Activated naive CD8-positive, alpha-beta T cell (primary cell): ENCODE measurements at regions not wholly inside any gene's neighbourhood (a gene's known extent, or its start where the extent isn't known, plus 50 kb on each side); places are given as distances from the start of the nearest gene placed in this dataset.

Experiments
- H3K27ac Mint-ChIP-seq: one replicate; pipeline ENCODE4 v1.8.0; 2021; ENCODE audit warnings: mixed read lengths
- H3K27me3 Mint-ChIP-seq: one replicate; pipeline ENCODE4 v1.8.0; 2021; ENCODE audit warnings: mixed read lengths
- H3K36me3 Mint-ChIP-seq: one replicate; pipeline ENCODE4 v1.8.0; 2021; ENCODE audit warnings: mixed read lengths
- H3K4me1 Mint-ChIP-seq: one replicate; pipeline ENCODE4 v1.8.0; 2021; ENCODE audit warnings: low read depth, mixed read lengths
- H3K4me3 Mint-ChIP-seq: one replicate; pipeline ENCODE4 v1.8.0; 2021; ENCODE audit warnings: mild to moderate bottlenecking, mixed read lengths
- H3K9me3 Mint-ChIP-seq: one replicate; pipeline ENCODE4 v1.8.0; 2021; ENCODE audit warnings: low read depth, mixed read lengths

DNA sequence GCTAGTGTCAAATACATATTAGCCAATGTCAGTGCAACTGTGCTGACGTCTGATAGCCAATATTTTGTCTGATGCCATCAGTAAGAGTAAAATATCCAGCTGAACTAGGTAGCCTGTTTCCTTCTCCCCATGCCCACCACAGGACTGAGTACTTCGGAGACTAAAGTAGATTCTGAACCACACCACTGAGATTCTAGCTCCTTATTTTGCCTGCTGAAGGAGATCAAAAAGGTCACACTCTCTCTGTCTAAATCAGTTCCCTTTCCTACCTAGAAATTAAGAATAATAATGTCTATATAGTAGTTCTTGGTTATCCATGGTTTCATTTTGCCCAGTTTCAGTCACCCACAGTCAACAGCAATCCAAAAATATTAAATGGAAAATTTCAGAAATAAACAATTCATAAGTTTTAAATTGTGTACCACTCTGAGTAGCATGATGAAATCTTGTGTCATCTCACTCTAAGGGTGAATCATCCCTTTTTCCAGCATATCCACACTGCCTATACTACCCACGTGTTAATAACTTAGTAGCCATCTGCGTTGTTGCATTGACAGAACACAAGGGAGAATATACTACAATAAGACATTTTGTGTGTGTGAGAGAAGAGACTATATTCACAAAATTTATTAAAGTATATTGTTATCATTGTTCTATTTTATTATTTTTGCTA, 1043.3 kb upstream of the PIK3C3 start:
- Mint-ChIP-seq H3K36me3 (no peaks in the 10 kb centered on the region), H3K27ac (no peak overlapping the region), H3K4me3 (no peak overlapping the region), H3K4me1 (no peaks in the 10 kb centered on the region), H3K9me3 (peaks cover 3% of the 10 kb centered on the region), H3K27me3 (no peaks in the 10 kb centered on the region)

DNA sequence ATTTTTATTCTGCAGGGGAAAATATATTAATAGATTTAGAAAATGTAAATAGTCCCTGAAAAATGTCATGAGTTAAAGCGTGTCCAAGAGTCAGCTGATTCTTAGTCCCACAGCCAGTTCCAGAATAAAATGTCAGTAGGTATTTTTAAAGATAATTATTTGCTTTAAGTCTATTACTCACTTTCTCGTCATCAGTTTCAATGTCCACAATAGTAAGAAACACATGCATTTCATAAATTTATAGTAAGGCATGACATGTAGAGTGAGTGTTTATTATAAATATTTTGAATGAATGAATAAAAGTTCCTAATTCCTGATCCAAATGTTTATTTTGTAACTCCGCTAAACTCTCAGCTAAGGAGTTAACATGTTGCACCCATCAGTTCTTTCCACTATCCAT, 1044.0 kb upstream of the PIK3C3 start:
- Mint-ChIP-seq H3K4me3 (no peak overlapping the region), H3K27me3 (no peaks in the 10 kb centered on the region), H3K36me3 (no peaks in the 10 kb centered on the region), H3K9me3 (peaks cover 3% of the 10 kb centered on the region), H3K4me1 (no peaks in the 10 kb centered on the region), H3K27ac (no peak overlapping the region)

DNA sequence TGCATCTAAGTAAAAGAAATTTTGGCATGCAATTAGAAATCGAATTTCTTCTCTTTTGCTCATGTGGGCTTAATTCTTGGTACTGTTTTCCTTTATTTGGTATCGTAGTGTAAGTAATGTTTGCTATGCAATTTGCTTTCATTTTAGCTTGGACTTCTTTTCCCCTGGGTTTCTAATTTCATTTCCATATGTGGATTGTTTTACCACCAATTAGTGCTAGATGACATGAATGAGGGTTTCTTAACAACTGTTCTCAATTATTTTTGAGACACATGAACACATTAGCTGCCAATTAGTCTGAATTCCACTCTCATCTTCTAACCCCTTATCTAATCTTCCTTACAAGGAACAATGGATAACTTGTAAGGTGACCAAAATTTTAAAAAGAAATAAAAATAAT, 1047.2 kb upstream of the PIK3C3 start:
- H3K4me1 Mint-ChIP-seq: no peaks in the 10 kb centered on the region
- H3K9me3 Mint-ChIP-seq: peaks cover 4% of the 10 kb centered on the region
- no peak overlapping the region for H3K27ac Mint-ChIP-seq
- H3K36me3 Mint-ChIP-seq: no peaks in the 10 kb centered on the region
- H3K4me3 Mint-ChIP-seq: no peak overlapping the region
- no peaks in the 10 kb centered on the region for H3K27me3 Mint-ChIP-seq

DNA sequence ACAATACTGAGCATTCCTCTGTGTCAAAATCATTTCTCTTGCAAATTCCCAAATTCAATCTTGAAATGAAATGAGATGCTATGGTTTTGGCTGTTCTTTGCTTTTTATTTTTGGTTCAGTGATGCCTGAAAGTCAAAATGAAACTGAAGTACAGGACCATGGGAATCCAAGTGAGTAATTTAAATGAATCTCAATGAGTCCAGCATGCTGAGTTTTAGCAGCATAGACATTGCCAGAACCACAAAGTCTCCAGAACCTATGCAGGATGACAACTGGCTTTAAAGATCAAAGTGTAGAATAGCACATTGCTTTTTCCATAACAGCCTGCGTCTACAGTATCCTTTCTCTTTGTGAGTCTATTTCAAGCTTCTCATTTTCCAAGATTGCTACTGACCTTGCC, 1050.7 kb upstream of the PIK3C3 start:
- Mint-ChIP-seq H3K36me3 (no peaks in the 10 kb centered on the region), H3K4me1 (no peaks in the 10 kb centered on the region)

DNA sequence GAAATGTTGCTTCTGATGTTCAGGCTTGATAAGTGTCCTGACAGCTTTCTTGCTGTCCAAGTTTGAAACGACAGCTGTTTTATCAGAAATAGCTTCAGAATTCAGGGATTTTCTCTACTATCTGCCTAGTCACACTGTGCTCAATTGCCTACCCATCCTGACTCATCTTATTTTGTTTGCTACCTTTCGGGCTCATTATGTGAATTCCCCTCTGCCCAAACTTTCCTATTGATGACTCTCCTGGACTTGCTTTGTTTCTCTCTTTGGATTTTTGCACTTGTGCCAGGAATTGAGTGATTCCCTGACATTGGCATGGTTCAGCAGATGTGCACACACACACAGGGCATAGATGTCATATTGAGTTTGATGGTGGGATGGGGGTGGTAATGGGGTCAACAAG, 1052.6 kb upstream of the PIK3C3 start:
- no peaks in the 10 kb centered on the region for H3K36me3 Mint-ChIP-seq

More for the DNA sequence above, 1050.7 kb upstream of the PIK3C3 start:
- peaks cover 15% of the 10 kb centered on the region for H3K9me3 Mint-ChIP-seq
- no peak overlapping the region for H3K27ac Mint-ChIP-seq
- no peak overlapping the region for H3K4me3 Mint-ChIP-seq
- no peaks in the 10 kb centered on the region for H3K27me3 Mint-ChIP-seq

DNA sequence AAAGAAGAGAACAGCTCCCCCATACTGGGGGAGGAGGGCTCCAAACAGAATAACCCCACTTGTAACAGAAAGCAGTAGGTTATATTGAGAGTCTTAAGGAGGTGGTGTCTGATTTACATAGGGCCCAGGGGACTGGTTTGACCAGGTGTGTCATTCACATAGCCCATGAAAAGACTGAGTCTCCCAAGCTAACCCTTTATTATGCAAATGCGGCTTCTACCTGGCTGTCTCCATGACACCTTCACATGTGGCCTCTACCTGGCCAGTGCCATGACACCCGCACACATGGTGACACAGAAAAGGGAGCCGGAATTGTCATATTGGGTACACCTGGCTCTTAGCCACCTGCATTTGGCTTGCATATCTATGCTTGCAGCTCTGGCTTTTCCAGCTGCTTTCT, 1057.2 kb upstream of the PIK3C3 start:
- H3K4me3 Mint-ChIP-seq: no peak overlapping the region
- H3K27me3 Mint-ChIP-seq: no peaks in the 10 kb centered on the region
- H3K27ac Mint-ChIP-seq: no peak overlapping the region
- H3K4me1 Mint-ChIP-seq: no peaks in the 10 kb centered on the region
- no peaks in the 10 kb centered on the region for H3K36me3 Mint-ChIP-seq
- peaks cover 26% of the 10 kb centered on the region for H3K9me3 Mint-ChIP-seq

More for the DNA sequence above, 1052.6 kb upstream of the PIK3C3 start:
- no peaks in the 10 kb centered on the region for H3K27me3 Mint-ChIP-seq
- peaks cover 17% of the 10 kb centered on the region for H3K9me3 Mint-ChIP-seq
- no peak overlapping the region for H3K27ac Mint-ChIP-seq
- H3K4me1 Mint-ChIP-seq: no peaks in the 10 kb centered on the region
- H3K4me3 Mint-ChIP-seq: no peak overlapping the region

DNA sequence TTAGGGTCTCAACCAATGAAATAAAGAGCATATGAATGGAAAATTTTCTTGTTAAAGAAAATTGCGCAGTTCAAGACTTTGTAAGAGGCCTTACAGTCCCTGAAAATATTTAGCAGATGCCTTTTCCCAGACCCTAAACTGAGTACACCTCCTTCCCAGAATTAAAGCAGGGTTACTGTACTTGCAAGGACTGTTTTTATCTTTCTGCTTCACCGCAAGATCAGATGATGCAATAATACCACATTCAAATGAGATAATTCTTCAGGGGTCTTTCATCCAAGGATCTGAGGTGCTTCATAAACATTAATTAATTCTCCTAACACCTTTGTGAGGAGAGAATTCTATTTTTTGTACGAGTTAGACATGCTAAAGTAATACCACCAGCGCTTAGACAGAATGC, 1071.8 kb upstream of the PIK3C3 start:
- no peak overlapping the region for H3K27ac Mint-ChIP-seq
- H3K36me3 Mint-ChIP-seq: no peaks in the 10 kb centered on the region
- no peaks in the 10 kb centered on the region for H3K4me1 Mint-ChIP-seq
- H3K27me3 Mint-ChIP-seq: no peaks in the 10 kb centered on the region
- H3K4me3 Mint-ChIP-seq: no peak overlapping the region
- H3K9me3 Mint-ChIP-seq: peaks cover 7% of the 10 kb centered on the region

DNA sequence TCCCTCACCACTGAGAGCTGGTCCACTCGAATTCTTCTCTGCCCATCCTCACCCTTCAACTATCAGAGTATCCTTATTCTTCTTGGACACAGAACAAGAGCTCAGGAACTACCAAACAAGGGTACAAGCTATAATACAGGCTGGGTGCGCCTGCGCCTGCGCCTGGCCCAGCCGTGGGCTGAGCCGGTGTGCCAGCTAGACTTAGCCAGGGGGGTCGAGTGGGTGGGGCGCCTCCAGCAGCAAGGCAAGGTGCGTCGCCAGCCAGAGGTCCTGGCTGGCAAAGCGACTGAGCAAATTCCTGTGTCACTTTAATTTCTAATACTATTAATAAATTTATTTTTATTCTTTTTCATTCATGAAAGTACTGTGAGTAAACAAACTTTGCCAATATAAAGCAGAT, 1072.6 kb upstream of the PIK3C3 start:
- H3K4me1 Mint-ChIP-seq: no peaks in the 10 kb centered on the region
- no peak overlapping the region for H3K27ac Mint-ChIP-seq
- no peaks in the 10 kb centered on the region for H3K27me3 Mint-ChIP-seq
- no peak overlapping the region for H3K4me3 Mint-ChIP-seq
- no peaks in the 10 kb centered on the region for H3K36me3 Mint-ChIP-seq
- H3K9me3 Mint-ChIP-seq: peaks cover 7% of the 10 kb centered on the region

DNA sequence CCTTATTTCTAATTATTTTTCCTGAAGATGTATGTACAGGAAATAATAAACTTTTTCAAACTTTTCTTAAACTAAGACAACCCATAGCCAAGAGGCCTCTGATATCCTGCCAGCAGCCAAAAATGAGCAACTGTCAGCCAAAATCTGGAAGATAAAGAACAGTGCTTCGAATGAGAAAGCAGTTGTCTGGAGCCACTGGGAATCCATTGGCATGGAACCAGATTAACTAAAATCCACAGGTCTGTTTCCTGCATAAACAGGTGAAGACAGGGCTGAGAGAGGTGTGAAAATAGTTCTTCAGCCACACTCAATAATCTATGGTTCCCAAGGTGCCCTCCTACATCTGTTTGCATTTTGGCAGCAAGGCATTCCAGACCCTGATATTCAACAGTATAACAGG, 1076.7 kb upstream of the PIK3C3 start:
- Mint-ChIP-seq H3K27ac (no peak overlapping the region), H3K4me3 (no peak overlapping the region), H3K4me1 (no peaks in the 10 kb centered on the region), H3K36me3 (no peaks in the 10 kb centered on the region), H3K9me3 (peaks cover 10% of the 10 kb centered on the region), H3K27me3 (no peaks in the 10 kb centered on the region)

DNA sequence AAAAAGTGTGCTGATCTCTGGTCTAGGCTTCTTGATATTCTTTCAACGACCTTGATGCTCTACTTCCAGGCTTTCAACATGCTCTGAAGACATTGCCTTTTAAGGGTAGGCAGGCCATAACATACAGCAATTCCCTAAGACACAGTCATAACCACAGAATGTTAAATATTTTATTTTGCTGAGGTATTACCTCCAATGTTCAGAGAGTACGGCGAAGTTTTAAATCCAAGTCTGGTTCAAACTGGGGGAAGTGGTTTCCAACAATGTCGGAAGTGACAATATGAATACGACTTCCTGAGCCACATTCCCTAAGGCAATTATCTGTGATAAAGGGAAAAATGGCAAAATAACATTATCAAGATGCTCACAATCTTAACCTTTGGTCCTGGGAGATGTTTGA, 1077.9 kb upstream of the PIK3C3 start:
- no peak overlapping the region for H3K4me3 Mint-ChIP-seq

DNA sequence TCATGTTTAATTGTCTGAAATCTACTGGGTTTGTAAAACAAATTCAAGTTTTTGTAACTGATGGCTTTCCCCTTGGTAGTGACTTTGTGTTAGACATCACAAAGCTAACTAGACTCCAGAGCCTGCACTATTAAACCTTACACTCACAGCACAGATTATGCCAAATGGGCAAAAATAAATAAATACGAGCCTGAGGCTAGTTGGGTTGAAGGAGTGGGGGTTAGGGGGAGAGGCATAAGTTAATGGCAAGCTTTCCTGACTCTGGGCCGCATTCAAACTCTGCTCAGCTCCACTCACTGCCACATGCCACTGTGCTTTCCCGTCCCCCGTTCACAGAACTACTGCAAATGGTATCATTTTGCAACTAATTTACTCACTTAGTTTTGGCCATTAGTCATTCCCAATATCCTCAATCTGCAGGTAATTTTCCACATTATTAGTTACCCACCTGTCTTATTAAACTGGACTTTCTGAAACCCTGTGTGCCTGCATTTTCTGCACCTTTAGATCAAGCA, 1079.9 kb upstream of the PIK3C3 start:
- peaks cover 15% of the 10 kb centered on the region for H3K9me3 Mint-ChIP-seq
- H3K4me1 Mint-ChIP-seq: no peaks in the 10 kb centered on the region

More for the DNA sequence above, 1077.9 kb upstream of the PIK3C3 start:
- no peak overlapping the region for H3K27ac Mint-ChIP-seq
- H3K27me3 Mint-ChIP-seq: no peaks in the 10 kb centered on the region
- peaks cover 10% of the 10 kb centered on the region for H3K9me3 Mint-ChIP-seq
- no peaks in the 10 kb centered on the region for H3K4me1 Mint-ChIP-seq
- H3K36me3 Mint-ChIP-seq: no peaks in the 10 kb centered on the region

DNA sequence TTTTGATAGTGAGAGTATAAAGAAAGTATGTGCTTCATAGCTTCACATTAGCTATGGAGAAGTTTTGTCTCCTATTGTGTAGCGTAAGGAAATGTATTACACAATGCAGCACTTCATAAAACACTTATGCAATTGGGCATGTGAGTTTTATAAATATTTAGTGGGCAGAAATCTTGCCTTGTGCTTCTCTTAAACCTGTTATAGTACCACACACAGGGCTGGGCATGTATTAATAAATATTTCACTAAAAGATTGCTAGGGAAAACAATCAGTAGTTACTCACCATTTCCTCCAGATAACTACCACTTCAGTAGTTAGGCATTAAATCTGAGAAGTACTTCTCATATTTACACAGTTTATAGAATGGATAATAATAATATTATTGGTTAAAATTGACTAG, 1080.8 kb upstream of the PIK3C3 start:
- H3K27me3 Mint-ChIP-seq: no peaks in the 10 kb centered on the region

More for the DNA sequence above, 1079.9 kb upstream of the PIK3C3 start:
- Mint-ChIP-seq H3K27ac (no peak overlapping the region), H3K27me3 (no peaks in the 10 kb centered on the region), H3K36me3 (no peaks in the 10 kb centered on the region), H3K4me3 (no peak overlapping the region)

DNA sequence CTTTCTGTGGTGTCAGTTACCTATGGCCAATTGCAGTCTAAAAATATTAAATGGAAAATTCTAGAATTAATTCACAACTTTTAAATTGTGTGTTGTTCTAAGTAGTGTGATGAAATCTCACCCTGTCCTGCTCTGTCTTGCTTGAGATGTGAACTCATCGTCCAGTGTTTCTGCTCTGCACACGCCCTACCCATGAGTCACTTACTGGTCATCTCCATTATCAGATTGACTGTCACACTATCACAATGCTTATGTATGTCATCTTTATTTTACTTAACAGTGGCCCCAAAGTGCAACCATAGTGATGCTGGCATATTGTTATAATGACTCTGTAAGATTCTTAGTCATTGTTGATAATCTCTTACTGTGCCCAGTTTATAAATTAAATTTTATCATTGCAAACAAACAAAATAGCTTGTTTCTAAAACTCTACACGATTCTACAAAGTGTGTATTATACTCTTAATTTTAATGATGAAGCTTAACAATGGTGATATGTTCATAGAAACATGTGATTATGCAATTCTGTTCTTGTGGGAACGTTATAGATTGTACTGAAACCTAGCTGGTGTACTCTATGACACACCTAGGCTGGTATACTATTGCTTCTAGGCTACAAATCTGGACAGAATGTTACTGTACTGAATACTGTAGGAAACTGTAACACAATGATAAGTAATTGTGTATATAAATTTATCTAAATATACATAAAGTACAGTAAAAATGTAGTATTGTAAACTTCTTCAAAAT, 1086.8 kb upstream of the PIK3C3 start:
- Mint-ChIP-seq H3K27me3 (no peaks in the 10 kb centered on the region), H3K9me3 (peaks cover 14% of the 10 kb centered on the region), H3K27ac (no peak overlapping the region), H3K4me1 (no peaks in the 10 kb centered on the region), H3K4me3 (no peak overlapping the region), H3K36me3 (no peaks in the 10 kb centered on the region)

More for the DNA sequence above, 1080.8 kb upstream of the PIK3C3 start:
- Mint-ChIP-seq H3K27ac (no peak overlapping the region), H3K4me3 (no peak overlapping the region), H3K9me3 (peaks cover 14% of the 10 kb centered on the region), H3K4me1 (no peaks in the 10 kb centered on the region), H3K36me3 (no peaks in the 10 kb centered on the region)

DNA sequence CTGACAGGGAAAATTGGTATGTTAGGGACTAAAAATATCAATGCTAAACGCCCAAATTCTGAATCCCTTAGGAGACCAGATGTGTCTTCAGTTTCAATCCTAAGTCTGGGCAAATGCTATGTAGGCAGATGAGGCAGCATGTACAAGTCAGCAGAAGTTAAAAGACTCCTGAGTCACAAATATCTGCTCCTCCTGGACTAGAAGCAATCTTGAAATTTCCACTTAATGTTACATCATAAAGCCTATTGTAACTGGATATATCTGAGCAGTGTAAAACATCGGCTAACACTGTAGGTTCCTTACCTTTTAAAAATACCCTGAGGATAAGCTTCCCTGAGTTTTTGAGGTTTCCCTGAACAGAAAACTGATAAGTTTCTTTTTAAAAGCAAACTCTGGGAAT, 1087.6 kb upstream of the PIK3C3 start:
- Mint-ChIP-seq H3K4me3 (no peak overlapping the region), H3K27ac (no peak overlapping the region), H3K36me3 (no peaks in the 10 kb centered on the region), H3K27me3 (no peaks in the 10 kb centered on the region), H3K4me1 (no peaks in the 10 kb centered on the region), H3K9me3 (peaks cover 17% of the 10 kb centered on the region)

DNA sequence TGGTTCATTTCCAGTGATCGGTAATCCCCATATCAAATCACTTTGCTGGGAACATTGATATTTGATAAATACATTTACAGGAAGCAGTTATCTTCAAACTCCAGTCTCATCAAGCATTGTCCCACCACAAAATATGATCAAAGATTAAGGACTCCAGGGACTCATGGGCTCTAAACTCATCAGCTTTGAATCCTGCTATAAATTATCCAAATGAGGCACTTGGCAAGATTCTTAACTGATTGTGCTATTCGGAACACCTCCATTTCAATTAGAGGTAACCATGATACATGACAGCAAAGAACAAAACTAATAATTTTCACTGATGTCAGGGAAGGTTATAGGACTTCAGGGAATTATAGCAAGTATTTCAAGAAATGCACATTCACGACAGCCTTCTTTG, 1088.1 kb upstream of the PIK3C3 start:
- H3K36me3 Mint-ChIP-seq: no peaks in the 10 kb centered on the region
- H3K4me3 Mint-ChIP-seq: no peak overlapping the region
- H3K4me1 Mint-ChIP-seq: no peaks in the 10 kb centered on the region
- H3K27me3 Mint-ChIP-seq: no peaks in the 10 kb centered on the region
- no peak overlapping the region for H3K27ac Mint-ChIP-seq
- peaks cover 17% of the 10 kb centered on the region for H3K9me3 Mint-ChIP-seq
